ENCODE measurements at regions not wholly inside any gene's neighbourhood (a gene's known extent, or its start where the extent isn't known, plus 50 kb on each side); places are given as distances from the start of the nearest gene placed in this dataset.

DNA sequence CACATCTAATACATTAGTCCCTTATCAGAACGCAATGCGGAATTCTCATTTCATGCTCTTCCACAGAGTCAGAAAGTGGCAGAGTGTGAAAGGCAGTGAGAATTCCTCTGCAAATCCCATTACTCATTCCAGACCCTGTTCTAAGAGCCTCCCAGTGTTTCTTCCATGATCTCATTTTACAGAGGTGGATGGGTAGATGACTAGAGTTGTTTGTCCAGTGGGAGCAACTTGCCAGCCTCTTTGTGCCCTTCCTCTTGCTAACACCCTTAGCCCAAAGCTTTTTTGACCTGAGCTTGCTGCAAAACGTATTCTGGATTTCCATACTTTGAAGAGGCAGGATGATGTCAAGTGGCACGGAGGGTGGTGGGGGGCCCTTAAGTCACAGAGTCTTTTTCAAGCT lies 467.7 kb upstream of the RGPD4 start:
- Histone ChIP-seq H3K9me3 (no peaks in the 10 kb centered on the region), H3K4me3 (no peak overlapping the region), H3K27me3 (no peaks in the 10 kb centered on the region), H3K36me3 (no peaks in the 10 kb centered on the region), H3K4me1 (peaks cover 0 to 15% of the 10 kb centered on the region in 2 donors), H3K27ac (no peak overlapping the region)
- DNase-seq (ENCODE audit: low spot score in 2 of 2) = no peak
- intact Hi-C loops (cut with DNase I) = no loop called here
- TF ChIP-seq, protein P1, sequence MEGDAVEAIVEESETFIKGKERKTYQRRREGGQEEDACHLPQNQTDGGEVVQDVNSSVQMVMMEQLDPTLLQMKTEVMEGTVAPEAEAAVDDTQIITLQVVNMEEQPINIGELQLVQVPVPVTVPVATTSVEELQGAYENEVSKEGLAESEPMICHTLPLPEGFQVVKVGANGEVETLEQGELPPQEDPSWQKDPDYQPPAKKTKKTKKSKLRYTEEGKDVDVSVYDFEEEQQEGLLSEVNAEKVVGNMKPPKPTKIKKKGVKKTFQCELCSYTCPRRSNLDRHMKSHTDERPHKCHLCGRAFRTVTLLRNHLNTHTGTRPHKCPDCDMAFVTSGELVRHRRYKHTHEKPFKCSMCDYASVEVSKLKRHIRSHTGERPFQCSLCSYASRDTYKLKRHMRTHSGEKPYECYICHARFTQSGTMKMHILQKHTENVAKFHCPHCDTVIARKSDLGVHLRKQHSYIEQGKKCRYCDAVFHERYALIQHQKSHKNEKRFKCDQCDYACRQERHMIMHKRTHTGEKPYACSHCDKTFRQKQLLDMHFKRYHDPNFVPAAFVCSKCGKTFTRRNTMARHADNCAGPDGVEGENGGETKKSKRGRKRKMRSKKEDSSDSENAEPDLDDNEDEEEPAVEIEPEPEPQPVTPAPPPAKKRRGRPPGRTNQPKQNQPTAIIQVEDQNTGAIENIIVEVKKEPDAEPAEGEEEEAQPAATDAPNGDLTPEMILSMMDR (IDR thresholded peaks at IDR 0.05) = no peak

DNA sequence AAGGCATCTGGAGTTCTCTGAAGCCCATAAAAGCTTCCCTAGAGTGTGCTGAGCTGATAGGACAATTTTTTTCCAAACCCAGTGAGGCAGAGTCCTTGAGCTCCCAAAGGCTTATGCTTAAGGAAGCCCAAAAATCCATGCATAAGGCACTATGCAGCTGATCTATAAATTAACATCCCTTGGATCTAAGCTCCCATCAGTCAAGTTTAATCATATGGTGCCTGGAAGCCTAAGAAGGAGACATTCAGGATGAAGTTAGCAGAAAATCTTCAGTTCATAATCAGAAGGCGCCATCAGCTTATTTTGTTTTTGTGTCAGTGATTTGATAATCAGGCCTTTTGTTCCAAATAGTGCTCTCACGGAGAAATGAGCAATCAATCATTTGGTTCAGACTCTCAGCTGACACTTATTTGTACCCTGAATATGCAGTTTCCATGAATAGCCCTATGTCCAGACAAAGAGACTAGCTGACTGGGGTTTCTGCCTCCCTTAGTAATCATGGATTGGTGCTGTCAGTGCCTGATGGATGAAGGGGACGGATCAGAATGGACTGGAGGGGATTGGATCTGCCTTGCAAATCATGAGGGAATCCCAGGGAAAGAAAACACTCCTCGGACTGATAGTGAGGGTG lies 464.8 kb upstream of the RGPD4 start:
- H3K36me3 ChIP-seq = no peaks in the 10 kb centered on the region
- intact Hi-C loops (cut with DNase I) = no loop called here
- no peaks in the 10 kb centered on the region for H3K27me3 ChIP-seq
- TF ChIP-seq, protein P1 (IDR thresholded peaks at IDR 0.05) = no peak
- H3K4me1 ChIP-seq = peaks cover 0 to 15% of the 10 kb centered on the region in 2 donors
- no peak overlapping the region for H3K4me3 ChIP-seq
- no peak for DNase-seq (ENCODE audit: low spot score in 2 of 2)
- H3K27ac ChIP-seq = no peak overlapping the region
- H3K9me3 ChIP-seq = no peaks in the 10 kb centered on the region

DNA sequence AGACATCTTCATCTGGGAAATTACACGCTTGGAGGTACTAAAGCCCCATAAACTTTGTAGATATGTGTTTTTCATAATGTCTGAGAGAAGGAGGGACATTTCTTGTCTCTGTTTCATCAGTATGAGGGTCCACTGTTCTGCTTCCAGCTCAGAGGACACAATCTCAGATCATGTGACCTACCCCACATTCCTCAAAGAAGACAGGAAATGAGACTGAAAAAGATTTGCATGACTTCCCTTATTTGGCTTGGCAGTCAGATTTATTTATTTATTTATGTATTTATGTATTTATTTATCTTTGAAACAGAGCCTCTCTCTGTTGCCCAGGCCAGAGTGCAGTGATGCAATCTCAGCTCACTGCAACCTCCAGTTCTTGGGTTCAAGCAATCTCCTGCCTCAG lies 463.7 kb upstream of the RGPD4 start:
- intact Hi-C loops (cut with DNase I) = no loop called here
- Histone ChIP-seq H3K27me3 (no peaks in the 10 kb centered on the region), H3K4me1 (peaks cover 0 to 15% of the 10 kb centered on the region in 2 donors), H3K36me3 (no peaks in the 10 kb centered on the region), H3K4me3 (no peak overlapping the region), H3K9me3 (no peaks in the 10 kb centered on the region), H3K27ac (no peak overlapping the region)
- TF ChIP-seq, protein P1 (IDR thresholded peaks at IDR 0.05) = no peak
- no peak for DNase-seq (ENCODE audit: low spot score in 2 of 2)

DNA sequence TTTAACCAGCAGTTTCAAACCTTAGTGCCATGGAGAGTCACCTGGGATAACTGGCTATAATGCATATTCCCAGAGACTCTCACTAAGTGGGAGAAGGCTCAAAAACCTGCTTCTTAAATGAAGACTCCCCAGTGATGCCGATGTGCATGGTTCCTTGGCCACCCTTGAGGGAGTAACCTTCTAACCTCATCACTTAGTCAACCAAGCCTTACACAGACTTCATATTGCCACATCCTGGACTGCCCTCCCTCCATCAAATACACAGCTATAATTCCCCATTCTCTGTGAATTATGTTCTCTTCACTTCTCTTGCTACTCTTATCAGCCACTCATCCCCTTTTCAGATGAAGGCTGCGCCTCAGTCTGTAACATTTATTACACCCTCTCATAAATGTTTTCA lies 462.9 kb upstream of the RGPD4 start:
- intact Hi-C loops (cut with DNase I) = no loop called here
- H3K27me3 ChIP-seq = no peaks in the 10 kb centered on the region
- TF ChIP-seq, protein P1 (IDR thresholded peaks at IDR 0.05) = no peak
- no peak overlapping the region for H3K27ac ChIP-seq
- no peak overlapping the region for H3K4me3 ChIP-seq
- DNase-seq (ENCODE audit: low spot score in 2 of 2) = no peak
- H3K9me3 ChIP-seq = no peaks in the 10 kb centered on the region
- H3K4me1 ChIP-seq = peaks cover 0 to 15% of the 10 kb centered on the region in 2 donors
- H3K36me3 ChIP-seq = no peaks in the 10 kb centered on the region

DNA sequence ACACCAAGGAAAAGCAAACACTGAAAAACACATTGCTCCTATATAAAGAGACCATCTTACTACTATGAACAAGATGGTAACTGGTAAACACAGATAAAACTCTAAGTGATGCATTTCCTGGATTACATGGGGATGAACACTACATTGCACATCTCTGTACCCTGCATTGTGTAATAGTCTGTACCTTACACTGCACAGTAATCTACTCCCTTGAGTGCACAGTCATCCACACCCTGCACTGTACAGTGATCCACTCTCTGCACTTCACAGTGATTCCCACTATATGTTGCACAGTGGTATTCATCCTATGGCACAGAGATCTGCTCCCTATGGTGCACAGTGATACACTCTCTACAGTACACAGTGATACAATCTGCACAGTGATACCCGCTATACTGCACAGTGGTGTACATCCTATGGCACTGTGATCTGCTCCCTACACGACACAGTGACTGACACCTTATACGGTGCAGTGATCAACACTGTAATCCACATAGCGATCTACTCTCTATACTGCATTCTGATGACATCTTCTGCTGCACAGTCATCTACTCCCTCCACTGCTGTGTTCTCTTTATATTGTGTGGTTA lies 462.2 kb upstream of the RGPD4 start:
- Histone ChIP-seq H3K27ac (no peak overlapping the region), H3K4me3 (no peak overlapping the region), H3K4me1 (peaks cover 0 to 15% of the 10 kb centered on the region in 2 donors), H3K9me3 (no peaks in the 10 kb centered on the region), H3K27me3 (no peaks in the 10 kb centered on the region), H3K36me3 (no peaks in the 10 kb centered on the region)
- DNase-seq (ENCODE audit: low spot score in 2 of 2) = no peak
- TF ChIP-seq, protein P1 (IDR thresholded peaks at IDR 0.05) = no peak
- intact Hi-C loops (cut with DNase I) = no loop called here
